Kidney (tissue), 13 donors: ENCODE measurements at regions not wholly inside any gene's neighbourhood (a gene's known extent, or its start where the extent isn't known, plus 50 kb on each side); places are given as distances from the start of the nearest gene placed in this dataset.

Source experiments
- DNase-seq, 5 donors: peaks; one replicate each; pipeline ENCODE4 v3.0.0-alpha.2; 2013 to 2020
- FAIRE-seq: peaks from 2 replicates; lab custom pipeline; 2012; peaks lifted over from hg19 to GRCh38; lab: Jason Lieb, UNC
- H3K27ac ChIP-seq, 2 donors: one replicate each; pipeline ENCODE4 v1.7.0; 2013; ENCODE audit warnings: low read depth in 2 of 2, low read length in 2 of 2, inconsistent platforms in 1 of 2
- H3K27me3 ChIP-seq: one replicate; pipeline ENCODE4 v1.7.1; 2013; ENCODE audit warnings: low read length, inconsistent platforms; ENCODE audit not compliant: control insufficient read depth, insufficient read depth
- H3K36me3 ChIP-seq, 3 donors: one replicate each; pipeline versions ENCODE4 v1.7.0 to v1.7.1; 2013; ENCODE audit warnings: low read length in 3 of 3, control low read depth in 1 of 3, inconsistent platforms in 1 of 3; ENCODE audit not compliant: insufficient read depth in 3 of 3, control insufficient read depth in 2 of 3
- H3K4me1 ChIP-seq, 3 donors: one replicate each; pipeline versions ENCODE4 v1.7.0 to v1.7.1; 2013; ENCODE audit warnings: low read length in 3 of 3, inconsistent platforms in 1 of 3, low read depth in 1 of 3; ENCODE audit not compliant: control insufficient read depth in 2 of 3, insufficient read depth in 2 of 3
- H3K4me3 ChIP-seq, 3 donors: one replicate each; pipeline versions ENCODE4 v1.7.0 to v1.8.1; 2013; ENCODE audit warnings: low read length in 3 of 3, control low read depth in 1 of 3, inconsistent platforms in 1 of 3
- H3K9ac ChIP-seq, 3 donors: one replicate each; pipeline versions ENCODE4 v1.7.0 to v1.7.1; 2013; ENCODE audit warnings: low read length in 3 of 3, control low read depth in 1 of 3, inconsistent platforms in 1 of 3
- H3K9me3 ChIP-seq, 3 donors: one replicate each; pipeline versions ENCODE4 v1.7.0 to v1.7.1; 2013; ENCODE audit warnings: low read length in 3 of 3, control low read depth in 1 of 3, inconsistent platforms in 1 of 3; ENCODE audit not compliant: control insufficient read depth in 2 of 3, insufficient read depth in 1 of 3
- CTCF ChIP-seq: IDR thresholded peaks from 3 replicates; pipeline ENCODE4 v1.5.1; 2012; ENCODE audit warnings: mild to moderate bottlenecking, moderate library complexity, borderline replicate concordance; ENCODE audit not compliant: insufficient read depth; ENCODE audit errors: extremely low read depth
- intact Hi-C: fragments of 100-400 bp; cut with DNase I; formaldehyde crosslinking; loops from one replicate; pipeline ENCODE4 v1.11.1; 2022
- donor health status: control.
- donor health status: control.
- donor health status: control.
- donor health status: control.
- donor health status: control.
- donor health status: DM: yes; HTN: yes; CAD: no.
- donor health status: Normal renal cell carcinoma (clear cell type).

GRCh38 chr12:46914336-46914735 lies 88.5 kb upstream of the SLC38A4 start:
- Histone ChIP-seq H3K4me1 (no peaks in the 10 kb centered on the region), H3K9ac (no peak overlapping the region), H3K27me3 (no peaks in the 10 kb centered on the region), H3K9me3 (no peaks in the 10 kb centered on the region), H3K36me3 (no peaks in the 10 kb centered on the region), H3K27ac (no peak overlapping the region), H3K4me3 (no peak overlapping the region)
- intact Hi-C loops: no loop called here
- FAIRE-seq (no peak), DNase-seq (no peak)
- TF ChIP-seq CTCF: no peak

GRCh38 chr12:46915082-46915481 lies 89.3 kb upstream of the SLC38A4 start:
- DNase-seq (no peak), FAIRE-seq (no peak)
- TF ChIP-seq CTCF: no peak
- Histone ChIP-seq H3K27me3 (no peaks in the 10 kb centered on the region), H3K27ac (no peak overlapping the region), H3K9ac (no peak overlapping the region), H3K9me3 (no peaks in the 10 kb centered on the region), H3K36me3 (no peaks in the 10 kb centered on the region), H3K4me3 (no peak overlapping the region), H3K4me1 (no peaks in the 10 kb centered on the region)
- intact Hi-C loops: no loop called here

GRCh38 chr12:46915836-46916235 lies 90.0 kb upstream of the SLC38A4 start:
- H3K36me3 ChIP-seq: no peaks in the 10 kb centered on the region
- no peak overlapping the region for H3K4me3 ChIP-seq
- no peak overlapping the region for H3K9ac ChIP-seq
- no peaks in the 10 kb centered on the region for H3K27me3 ChIP-seq
- no peak for FAIRE-seq
- H3K9me3 ChIP-seq: no peaks in the 10 kb centered on the region
- no peaks in the 10 kb centered on the region for H3K4me1 ChIP-seq
- no peak for DNase-seq
- intact Hi-C loops: no loop called here
- no peak overlapping the region for H3K27ac ChIP-seq
- no peak for TF ChIP-seq CTCF

- Histone ChIP-seq H3K27me3 (no peaks in the 10 kb centered on the region), H3K27ac (no peak overlapping the region), H3K4me3 (no peak overlapping the region), H3K9ac (no peak overlapping the region), H3K9me3 (no peaks in the 10 kb centered on the region), H3K36me3 (no peaks in the 10 kb centered on the region), H3K4me1 (no peaks in the 10 kb centered on the region)
- FAIRE-seq: no peak
- TF ChIP-seq CTCF: no peak
- DNase-seq: peak in 1 of 5 donors; percentile 53
- intact Hi-C loops: no loop called here
These were observed 91.1 kb upstream of the SLC38A4 start for GRCh38 chr12:46916796-46917419.
